ENCODE measurements at regions not wholly inside any gene's neighbourhood (a gene's known extent, or its start where the extent isn't known, plus 50 kb on each side); places are given as distances from the start of the nearest gene placed in this dataset.

DNA sequence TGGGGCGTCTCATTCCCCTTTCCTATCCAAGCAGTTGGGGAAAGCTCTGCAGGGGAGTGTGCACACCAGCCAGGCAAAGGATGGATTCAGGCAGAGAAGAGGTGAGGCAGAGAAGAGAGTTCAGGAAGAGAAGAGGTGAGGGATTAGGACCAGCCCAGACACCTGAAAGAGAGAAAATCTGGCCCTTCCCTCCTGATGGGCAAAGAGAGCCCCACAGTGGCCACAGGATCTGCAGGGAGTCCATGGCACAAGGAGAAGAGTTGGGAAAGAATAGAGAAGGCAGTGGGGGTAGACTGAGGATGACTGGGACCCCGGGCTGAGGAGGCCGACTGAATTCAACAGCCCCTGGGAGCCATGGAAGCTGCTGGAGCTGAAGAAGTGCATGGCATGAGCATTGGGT is 140.4 kb upstream of the ZMIZ1 start:
- DNase-seq (ENCODE audit: low spot score): no peak
- intact Hi-C loops (cut with micrococcal nuclease; ENCODE audit: unreplicated experiment): no loop called here
- Histone ChIP-seq H4K20me1 (ENCODE audit: insufficient read depth, low read length) (no peaks in the 10 kb centered on the region), H2AFZ (ENCODE audit: low read length) (no peak overlapping the region), H3K27ac (ENCODE audit: low read depth, low read length, poor library complexity, severe bottlenecking) (no peak overlapping the region), H3K36me3 (ENCODE audit: insufficient read depth, low read length) (no peaks in the 10 kb centered on the region), H3K79me2 (ENCODE audit: insufficient read depth, low read depth, low read length) (no peaks in the 10 kb centered on the region), H3K4me1 (ENCODE audit: insufficient read depth, low read length, poor library complexity, severe bottlenecking) (no peaks in the 10 kb centered on the region), H3K4me2 (ENCODE audit: low read length) (no peak overlapping the region), H3K9me2 (ENCODE audit: insufficient read depth, low read length) (no peaks in the 10 kb centered on the region), H3K4me3 (ENCODE audit: low read depth, low read length, poor library complexity, severe bottlenecking) (no peak overlapping the region), H3K9me3 (ENCODE audit: low read length) (no peaks in the 10 kb centered on the region)
- CTCF ChIA-PET (ENCODE audit: unreplicated experiment): no interaction called here
- no TSS peak for BruUV-seq (replicated peaks)
- POLR2A ChIA-PET: no interaction called here
- TF ChIP-seq, protein P1, sequence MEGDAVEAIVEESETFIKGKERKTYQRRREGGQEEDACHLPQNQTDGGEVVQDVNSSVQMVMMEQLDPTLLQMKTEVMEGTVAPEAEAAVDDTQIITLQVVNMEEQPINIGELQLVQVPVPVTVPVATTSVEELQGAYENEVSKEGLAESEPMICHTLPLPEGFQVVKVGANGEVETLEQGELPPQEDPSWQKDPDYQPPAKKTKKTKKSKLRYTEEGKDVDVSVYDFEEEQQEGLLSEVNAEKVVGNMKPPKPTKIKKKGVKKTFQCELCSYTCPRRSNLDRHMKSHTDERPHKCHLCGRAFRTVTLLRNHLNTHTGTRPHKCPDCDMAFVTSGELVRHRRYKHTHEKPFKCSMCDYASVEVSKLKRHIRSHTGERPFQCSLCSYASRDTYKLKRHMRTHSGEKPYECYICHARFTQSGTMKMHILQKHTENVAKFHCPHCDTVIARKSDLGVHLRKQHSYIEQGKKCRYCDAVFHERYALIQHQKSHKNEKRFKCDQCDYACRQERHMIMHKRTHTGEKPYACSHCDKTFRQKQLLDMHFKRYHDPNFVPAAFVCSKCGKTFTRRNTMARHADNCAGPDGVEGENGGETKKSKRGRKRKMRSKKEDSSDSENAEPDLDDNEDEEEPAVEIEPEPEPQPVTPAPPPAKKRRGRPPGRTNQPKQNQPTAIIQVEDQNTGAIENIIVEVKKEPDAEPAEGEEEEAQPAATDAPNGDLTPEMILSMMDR (conservative IDR thresholded peaks at IDR 0.05; ENCODE audit: low read length): no peak
- TF ChIP-seq EZH2phosphoT487 (IDR thresholded peaks at IDR 0.05; ENCODE audit: borderline replicate concordance, low read depth, low read length): no peak

DNA sequence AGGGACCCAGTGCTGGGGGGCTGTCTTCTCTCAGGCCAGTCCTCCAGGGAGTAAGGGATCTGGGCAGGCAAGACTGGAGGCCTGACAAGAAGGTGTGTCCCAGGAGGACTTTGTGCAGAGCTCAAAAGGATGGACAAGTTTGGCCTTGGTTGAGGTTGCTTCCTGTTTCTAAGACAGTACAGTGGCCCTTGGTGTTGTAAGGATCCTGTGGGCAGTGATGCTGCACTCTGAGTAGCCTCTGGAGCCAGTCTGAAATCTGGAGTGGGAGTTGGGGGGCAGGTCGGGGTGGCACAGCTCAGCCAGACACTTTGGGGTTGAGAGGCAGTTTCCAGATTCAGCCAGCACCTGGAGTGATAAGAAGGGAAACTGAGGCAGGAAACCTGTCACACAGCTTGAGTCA is 139.2 kb upstream of the ZMIZ1 start:
- no peaks in the 10 kb centered on the region for H3K9me2 ChIP-seq (ENCODE audit: insufficient read depth, low read length)
- no peak overlapping the region for H3K4me2 ChIP-seq (ENCODE audit: low read length)
- no peak overlapping the region for H3K4me3 ChIP-seq (ENCODE audit: low read depth, low read length, poor library complexity, severe bottlenecking)
- H2AFZ ChIP-seq (ENCODE audit: low read length): no peak overlapping the region
- no peak for DNase-seq (ENCODE audit: low spot score)
- H3K9me3 ChIP-seq (ENCODE audit: low read length): no peaks in the 10 kb centered on the region
- CTCF ChIA-PET (ENCODE audit: unreplicated experiment): no interaction called here
- TF ChIP-seq, protein P1 (conservative IDR thresholded peaks at IDR 0.05; ENCODE audit: low read length): no peak
- TF ChIP-seq EZH2phosphoT487 (IDR thresholded peaks at IDR 0.05; ENCODE audit: borderline replicate concordance, low read depth, low read length): no peak
- no peaks in the 10 kb centered on the region for H3K4me1 ChIP-seq (ENCODE audit: insufficient read depth, low read length, poor library complexity, severe bottlenecking)
- H3K36me3 ChIP-seq (ENCODE audit: insufficient read depth, low read length): no peaks in the 10 kb centered on the region
- intact Hi-C loops (cut with micrococcal nuclease; ENCODE audit: unreplicated experiment): no loop called here
- no peaks in the 10 kb centered on the region for H4K20me1 ChIP-seq (ENCODE audit: insufficient read depth, low read length)
- BruUV-seq (replicated peaks): no TSS peak
- POLR2A ChIA-PET: interaction anchor here (0.6 kb wide), 1 partner anchor 8 kb away, joined by 3 read pairs; no protein-coding TSS in a partner anchor
- no peaks in the 10 kb centered on the region for H3K79me2 ChIP-seq (ENCODE audit: insufficient read depth, low read depth, low read length)
- no peak overlapping the region for H3K27ac ChIP-seq (ENCODE audit: low read depth, low read length, poor library complexity, severe bottlenecking)

DNA sequence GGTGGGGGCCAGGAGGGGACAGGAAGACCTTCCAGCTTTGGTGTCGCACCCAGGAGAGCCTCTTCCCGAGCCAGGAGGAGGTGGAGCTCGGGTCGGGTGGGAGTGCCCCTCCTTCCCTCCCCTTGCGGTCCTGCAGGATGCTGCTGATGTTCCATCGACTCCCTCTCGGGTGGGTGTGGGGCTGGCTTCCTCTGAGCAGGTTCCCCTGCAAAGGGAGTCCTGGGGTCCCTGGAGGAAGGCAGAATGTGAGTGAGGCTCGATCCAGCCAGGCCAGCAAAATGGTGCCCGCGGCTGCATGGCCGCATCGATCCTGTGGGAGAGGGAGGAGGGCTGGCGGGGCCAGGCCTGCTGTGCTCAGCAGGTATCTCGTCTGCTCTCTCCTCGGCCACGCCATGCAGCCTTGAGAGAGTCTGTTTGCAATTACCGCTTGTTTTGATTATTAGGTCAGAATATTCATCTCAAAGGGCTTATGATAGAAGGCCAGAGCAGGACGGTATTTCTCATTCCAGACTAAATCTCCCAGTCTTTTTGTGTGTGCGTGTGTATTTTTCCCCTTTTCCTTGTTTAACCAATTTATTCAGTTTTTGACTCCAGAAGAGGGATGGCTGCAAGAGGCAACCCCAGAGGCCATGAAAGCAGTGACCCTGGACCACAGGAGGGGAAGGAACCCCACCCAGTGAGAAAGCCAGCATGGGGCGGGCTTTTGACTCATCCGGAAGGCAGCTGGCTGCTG is 137.3 kb upstream of the ZMIZ1 start:
- intact Hi-C loops (cut with micrococcal nuclease; ENCODE audit: unreplicated experiment): no loop called here

More for the DNA sequence above, 137.3 kb upstream of the ZMIZ1 start:
- Histone ChIP-seq H3K27ac (ENCODE audit: low read depth, low read length, poor library complexity, severe bottlenecking) (no peak overlapping the region), H4K20me1 (ENCODE audit: insufficient read depth, low read length) (no peaks in the 10 kb centered on the region), H3K9me3 (ENCODE audit: low read length) (no peaks in the 10 kb centered on the region), H3K79me2 (ENCODE audit: insufficient read depth, low read depth, low read length) (no peaks in the 10 kb centered on the region), H3K4me3 (ENCODE audit: low read depth, low read length, poor library complexity, severe bottlenecking) (no peak overlapping the region), H3K36me3 (ENCODE audit: insufficient read depth, low read length) (no peaks in the 10 kb centered on the region), H3K9me2 (ENCODE audit: insufficient read depth, low read length) (no peaks in the 10 kb centered on the region), H3K4me2 (ENCODE audit: low read length) (no peak overlapping the region), H3K4me1 (ENCODE audit: insufficient read depth, low read length, poor library complexity, severe bottlenecking) (no peaks in the 10 kb centered on the region), H2AFZ (ENCODE audit: low read length) (no peak overlapping the region)
- ChIA-PET POLR2A (no interaction called here), CTCF (ENCODE audit: unreplicated experiment) (no interaction called here)
- no peak for DNase-seq (ENCODE audit: low spot score)
- TF ChIP-seq, protein P1 (conservative IDR thresholded peaks at IDR 0.05; ENCODE audit: low read length): no peak
- no peak for TF ChIP-seq EZH2phosphoT487 (IDR thresholded peaks at IDR 0.05; ENCODE audit: borderline replicate concordance, low read depth, low read length)
- no TSS peak for BruUV-seq (replicated peaks)

All from OCI-LY7 (cell line).